ENCODE measurements at regions not wholly inside any gene's neighbourhood (a gene's known extent, or its start where the extent isn't known, plus 50 kb on each side); places are given as distances from the start of the nearest gene placed in this dataset.

DNA sequence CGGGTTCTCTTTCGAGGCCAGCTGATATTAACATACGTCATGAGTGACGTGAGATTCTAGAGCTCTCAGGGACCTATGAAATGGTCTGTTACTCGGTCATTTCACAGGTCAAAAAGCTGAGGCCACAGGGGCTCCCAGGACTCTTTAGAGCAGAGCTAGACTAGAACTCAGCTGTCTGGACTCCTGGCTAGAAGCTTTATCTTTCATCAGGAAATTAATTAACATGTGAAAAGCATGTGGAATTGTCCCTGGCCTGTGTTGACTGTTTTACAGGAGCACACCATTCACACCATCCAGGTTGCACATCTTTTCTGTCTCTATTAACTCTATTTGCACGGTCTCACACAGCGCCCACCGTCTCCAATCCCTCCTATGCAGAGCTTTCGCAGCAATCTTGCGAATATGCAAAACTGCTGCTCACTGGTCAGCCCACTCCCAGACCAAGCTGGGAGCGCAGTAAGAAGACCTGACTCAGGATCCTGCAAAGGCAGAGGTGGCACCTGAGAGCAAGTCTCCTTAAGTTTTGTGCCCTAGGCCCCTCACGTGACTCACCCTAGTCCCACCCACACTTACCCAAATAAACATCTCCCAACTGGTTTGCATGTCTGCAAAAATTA, 522.5 kb downstream of the CD83 start:
- TF ChIP-seq GATA2 (IDR thresholded peaks at IDR 0.05; ENCODE audit: low read depth, low read length) (no peak), GATA3 (IDR thresholded peaks at IDR 0.05; ENCODE audit: low read depth, low read length) (no peak)
